DND-41 (cell line): ENCODE measurements at regions not wholly inside any gene's neighbourhood (a gene's known extent, or its start where the extent isn't known, plus 50 kb on each side); places are given as distances from the start of the nearest gene placed in this dataset.

Source experiments
- CTCF ChIP-seq: IDR thresholded peaks from 2 replicates; pipeline ENCODE4 v1.5.1; 2012; ENCODE audit warnings: borderline replicate concordance, low read length, moderate library complexity, mild to moderate bottlenecking; ENCODE audit not compliant: poor library complexity, severe bottlenecking; ENCODE audit errors: extremely low read depth
- EZH2 ChIP-seq: IDR thresholded peaks from 3 replicates; pipeline ENCODE4 v1.6.1; 2012; ENCODE audit warnings: borderline replicate concordance, low read depth, mild to moderate bottlenecking, moderate library complexity, low read length, inconsistent platforms; ENCODE audit not compliant: severe bottlenecking

- TF ChIP-seq CTCF (no peak), EZH2 (no peak)
These were observed 250.5 kb upstream of the SOX5 start for GRCh38 chr12:24200010-24200409.
